NCI-H446 treated with DMSO at 0.1 percent for 48 hours (cell line): ENCODE measurements at regions not wholly inside any gene's neighbourhood (a gene's known extent, or its start where the extent isn't known, plus 50 kb on each side); places are given as distances from the start of the nearest gene placed in this dataset.
"Not testable (repeated sequence)": the region's sequence is repeated elsewhere in the genome, so short reads cannot be mapped to it uniquely, and the experiment has no call there.

Experiments
- DNase-seq: peaks from one replicate; lab custom pipeline; 2025; lab: John Stamatoyannopoulos, UW

- DNase-seq = no peak
Observed at GRCh38 chr21:19523061-19523460, 1119.5 kb upstream of the TMPRSS15 start.

GRCh38 chr21:19523746-19524145 is 1120.2 kb upstream of the TMPRSS15 start:
- peak; percentile 92 for DNase-seq

GRCh38 chr21:19529031-19529430 is 1125.4 kb upstream of the TMPRSS15 start:
- no peak for DNase-seq

- DNase-seq = no peak
Observed at GRCh38 chr21:19535356-19535755, 1131.8 kb upstream of the TMPRSS15 start.

- no peak for DNase-seq
Observed at GRCh38 chr21:19537116-19537515, 1133.5 kb upstream of the TMPRSS15 start.

GRCh38 chr21:19540287-19540686 is 1136.7 kb upstream of the TMPRSS15 start:
- no peak for DNase-seq

GRCh38 chr21:19541602-19542001 is 1138.0 kb upstream of the TMPRSS15 start:
- DNase-seq = no peak

- DNase-seq = not testable (repeated sequence)
Observed at GRCh38 chr21:19544493-19544892, 1140.9 kb upstream of the TMPRSS15 start.

GRCh38 chr21:19547951-19548840 is 1144.6 kb upstream of the TMPRSS15 start:
- no peak for DNase-seq

GRCh38 chr21:19553919-19554615 is 1150.5 kb upstream of the TMPRSS15 start:
- DNase-seq = peak; percentile 58

- no peak for DNase-seq
Observed at GRCh38 chr21:19557046-19557445, 1153.5 kb upstream of the TMPRSS15 start.

GRCh38 chr21:19557488-19557887 is 1153.9 kb upstream of the TMPRSS15 start:
- DNase-seq = no peak

- no peak for DNase-seq
Observed at GRCh38 chr21:19565587-19565986, 1162.0 kb upstream of the TMPRSS15 start.

GRCh38 chr21:19566975-19567374 is 1163.4 kb upstream of the TMPRSS15 start:
- DNase-seq = no peak

GRCh38 chr21:19577381-19577780 is 1173.8 kb upstream of the TMPRSS15 start:
- DNase-seq = no peak

GRCh38 chr21:19590044-19590443 is 1186.5 kb upstream of the TMPRSS15 start:
- DNase-seq = no peak

- no peak for DNase-seq
Observed at GRCh38 chr21:19603011-19603593, 1199.5 kb upstream of the TMPRSS15 start.

- peak; percentile 76 for DNase-seq
Observed at GRCh38 chr21:19608101-19608621, 1204.6 kb upstream of the TMPRSS15 start.

GRCh38 chr21:19609611-19610010 is 1206.0 kb upstream of the TMPRSS15 start:
- DNase-seq = no peak

- no peak for DNase-seq
Observed at GRCh38 chr21:19621837-19622496, 1218.4 kb upstream of the TMPRSS15 start.

GRCh38 chr21:19640964-19641363 is 1237.4 kb upstream of the TMPRSS15 start:
- no peak for DNase-seq

GRCh38 chr21:19648391-19648790 is 1244.8 kb upstream of the TMPRSS15 start:
- no peak for DNase-seq
